ENCODE measurements at regions not wholly inside any gene's neighbourhood (a gene's known extent, or its start where the extent isn't known, plus 50 kb on each side); places are given as distances from the start of the nearest gene placed in this dataset.

DNA sequence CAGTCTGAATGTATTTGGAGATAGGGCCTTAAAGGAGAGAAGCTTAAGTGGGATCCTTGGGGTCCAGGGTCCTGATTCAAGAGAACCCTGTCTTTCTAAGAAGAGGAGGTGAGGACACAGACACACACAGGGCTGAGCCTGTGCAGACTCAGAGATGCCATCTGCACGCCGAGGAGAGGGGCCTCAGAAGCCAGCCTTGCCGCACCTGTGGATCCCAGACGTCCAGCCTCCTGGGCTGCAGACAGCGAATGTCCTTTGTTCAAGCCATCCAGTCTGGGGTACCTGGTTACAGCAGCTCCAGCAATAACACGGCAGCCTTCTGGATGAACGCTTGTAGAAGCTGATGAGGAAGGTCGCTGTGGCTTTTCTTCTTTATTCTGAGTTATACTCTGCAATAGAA, 1086.1 kb downstream of the BRD1 start:
- no peaks in the 10 kb centered on the region for H3K9me3 ChIP-seq (ENCODE audit: control insufficient read depth, insufficient read depth, low read length)
- no peaks in the 10 kb centered on the region for H3K36me3 ChIP-seq (ENCODE audit: control insufficient read depth, insufficient read depth, low read length)
- Mint-ChIP-seq H3K4me1 (no peaks in the 10 kb centered on the region), H3K36me3 (no peaks in the 10 kb centered on the region), H3K27me3 (ENCODE audit: low read depth in 2 of 2) (no peaks in the 10 kb centered on the region), H3K4me3 (no peak overlapping the region), H3K9me3 (no peaks in the 10 kb centered on the region), H3K27ac (no peak overlapping the region)
- H3K27ac ChIP-seq (ENCODE audit: low read length), result no peak overlapping the region
- no peaks in the 10 kb centered on the region for H3K4me1 ChIP-seq (ENCODE audit: control insufficient read depth, insufficient read depth, low read length)
- ATAC-seq (no peak), DNase-seq (no peak)
- WGBS (ENCODE audit: insufficient coverage), result 92% methylated on average over 8 of the region's 8 CpGs
- intact Hi-C loops (cut with micrococcal nuclease), result no loop called here
- H3K27me3 ChIP-seq (ENCODE audit: control insufficient read depth, insufficient read depth, low read length), result no peaks in the 10 kb centered on the region
- no peak overlapping the region for H3K4me3 ChIP-seq (ENCODE audit: low read length)
- TF ChIP-seq, protein P1, sequence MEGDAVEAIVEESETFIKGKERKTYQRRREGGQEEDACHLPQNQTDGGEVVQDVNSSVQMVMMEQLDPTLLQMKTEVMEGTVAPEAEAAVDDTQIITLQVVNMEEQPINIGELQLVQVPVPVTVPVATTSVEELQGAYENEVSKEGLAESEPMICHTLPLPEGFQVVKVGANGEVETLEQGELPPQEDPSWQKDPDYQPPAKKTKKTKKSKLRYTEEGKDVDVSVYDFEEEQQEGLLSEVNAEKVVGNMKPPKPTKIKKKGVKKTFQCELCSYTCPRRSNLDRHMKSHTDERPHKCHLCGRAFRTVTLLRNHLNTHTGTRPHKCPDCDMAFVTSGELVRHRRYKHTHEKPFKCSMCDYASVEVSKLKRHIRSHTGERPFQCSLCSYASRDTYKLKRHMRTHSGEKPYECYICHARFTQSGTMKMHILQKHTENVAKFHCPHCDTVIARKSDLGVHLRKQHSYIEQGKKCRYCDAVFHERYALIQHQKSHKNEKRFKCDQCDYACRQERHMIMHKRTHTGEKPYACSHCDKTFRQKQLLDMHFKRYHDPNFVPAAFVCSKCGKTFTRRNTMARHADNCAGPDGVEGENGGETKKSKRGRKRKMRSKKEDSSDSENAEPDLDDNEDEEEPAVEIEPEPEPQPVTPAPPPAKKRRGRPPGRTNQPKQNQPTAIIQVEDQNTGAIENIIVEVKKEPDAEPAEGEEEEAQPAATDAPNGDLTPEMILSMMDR (IDR thresholded peaks at IDR 0.05), result no peak

DNA sequence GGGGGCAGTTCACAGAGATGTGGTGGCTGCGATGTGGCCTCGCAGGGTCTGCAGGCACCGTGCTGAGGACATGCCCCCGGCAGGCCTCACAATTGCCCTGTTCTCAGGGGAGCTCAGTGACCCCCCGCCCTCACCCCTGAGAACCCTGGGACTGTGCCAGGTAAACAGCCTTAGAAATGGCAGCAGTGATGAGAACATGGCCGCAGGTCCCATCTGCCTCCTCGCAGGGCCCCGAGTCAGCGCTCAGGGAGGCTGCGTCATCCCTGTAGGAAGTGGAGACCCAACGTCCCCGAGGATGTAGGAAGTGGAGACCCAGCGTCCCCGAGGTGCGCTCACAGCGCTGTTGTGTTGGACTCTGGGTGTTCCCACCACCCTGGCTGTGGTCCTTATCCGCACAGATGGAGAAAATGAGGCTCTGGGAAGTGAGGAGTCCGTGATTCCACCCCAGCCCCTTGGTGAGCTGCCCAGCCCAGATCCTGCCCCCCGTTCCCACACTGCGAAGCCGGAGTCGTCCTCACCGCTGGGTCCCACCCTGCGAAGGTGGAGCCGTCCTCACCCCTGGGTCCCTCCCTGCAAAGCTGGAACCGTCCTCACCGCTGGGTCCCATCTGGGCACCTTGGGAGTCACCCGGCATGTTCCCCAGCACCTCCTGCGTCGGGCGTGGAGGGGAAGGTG, 1086.8 kb downstream of the BRD1 start:
- H3K4me3 Mint-ChIP-seq, result no peak overlapping the region
- WGBS (ENCODE audit: insufficient coverage), result 87% methylated on average over 31 of the region's 31 CpGs
- ATAC-seq, result no peak

DNA sequence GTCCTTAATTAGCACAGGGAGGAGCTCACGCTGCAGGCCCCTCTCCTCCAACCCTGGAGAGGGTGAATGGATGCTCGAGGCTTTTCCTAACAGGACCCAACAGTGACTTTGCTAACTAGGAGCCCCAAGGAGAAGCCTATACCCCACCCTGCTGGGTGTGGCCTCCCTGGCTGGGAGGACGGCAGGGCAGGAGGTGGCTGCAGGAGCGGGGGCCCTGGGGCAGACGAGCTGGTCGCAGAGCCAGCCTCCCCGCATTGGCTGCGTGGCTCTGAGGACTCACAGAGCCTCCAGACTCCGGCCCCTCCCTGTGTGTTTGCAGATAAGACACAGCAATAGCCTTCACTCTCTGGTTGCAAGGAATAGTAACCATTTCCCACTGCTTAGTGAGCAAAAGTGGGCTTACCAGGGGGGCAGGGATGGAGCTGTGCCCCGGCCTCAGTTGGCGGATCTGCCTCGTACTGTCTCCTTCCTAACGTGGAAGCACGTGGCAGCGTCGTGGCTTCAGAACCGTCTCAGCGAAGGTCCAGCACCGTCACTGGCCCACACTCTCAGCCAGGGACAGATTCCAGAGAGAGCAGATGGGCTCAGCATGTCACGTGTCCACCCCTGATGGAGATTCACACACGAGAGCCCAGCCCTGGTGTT, 1087.5 kb downstream of the BRD1 start:
- H3K36me3 Mint-ChIP-seq, result no peaks in the 10 kb centered on the region
- H3K4me3 Mint-ChIP-seq, result no peak overlapping the region
- intact Hi-C loops (cut with micrococcal nuclease), result no loop called here
- Histone ChIP-seq H3K27ac (ENCODE audit: low read length) (no peak overlapping the region), H3K36me3 (ENCODE audit: control insufficient read depth, insufficient read depth, low read length) (no peaks in the 10 kb centered on the region), H3K9me3 (ENCODE audit: control insufficient read depth, insufficient read depth, low read length) (no peaks in the 10 kb centered on the region), H3K27me3 (ENCODE audit: control insufficient read depth, insufficient read depth, low read length) (no peaks in the 10 kb centered on the region), H3K4me3 (ENCODE audit: low read length) (no peak overlapping the region), H3K4me1 (ENCODE audit: control insufficient read depth, insufficient read depth, low read length) (no peaks in the 10 kb centered on the region)
- H3K9me3 Mint-ChIP-seq, result no peaks in the 10 kb centered on the region
- ATAC-seq, result no peak
- no peaks in the 10 kb centered on the region for H3K4me1 Mint-ChIP-seq
- no peak for DNase-seq
- TF ChIP-seq, protein P1 (IDR thresholded peaks at IDR 0.05), result no peak
- H3K27me3 Mint-ChIP-seq (ENCODE audit: low read depth in 2 of 2), result no peaks in the 10 kb centered on the region
- 91% methylated on average over 21 of the region's 21 CpGs for WGBS (ENCODE audit: insufficient coverage)
- no peak overlapping the region for H3K27ac Mint-ChIP-seq

More for the DNA sequence above, 1086.8 kb downstream of the BRD1 start:
- no peak for DNase-seq
- no peaks in the 10 kb centered on the region for H3K9me3 Mint-ChIP-seq
- H3K27ac Mint-ChIP-seq, result no peak overlapping the region
- Histone ChIP-seq H3K27me3 (ENCODE audit: control insufficient read depth, insufficient read depth, low read length) (no peaks in the 10 kb centered on the region), H3K4me3 (ENCODE audit: low read length) (no peak overlapping the region), H3K9me3 (ENCODE audit: control insufficient read depth, insufficient read depth, low read length) (no peaks in the 10 kb centered on the region), H3K4me1 (ENCODE audit: control insufficient read depth, insufficient read depth, low read length) (no peaks in the 10 kb centered on the region), H3K36me3 (ENCODE audit: control insufficient read depth, insufficient read depth, low read length) (no peaks in the 10 kb centered on the region), H3K27ac (ENCODE audit: low read length) (no peak overlapping the region)
- H3K4me1 Mint-ChIP-seq, result no peaks in the 10 kb centered on the region
- intact Hi-C loops (cut with micrococcal nuclease), result no loop called here
- no peaks in the 10 kb centered on the region for H3K36me3 Mint-ChIP-seq
- TF ChIP-seq, protein P1 (IDR thresholded peaks at IDR 0.05), result no peak
- no peaks in the 10 kb centered on the region for H3K27me3 Mint-ChIP-seq (ENCODE audit: low read depth in 2 of 2)
